Vagina (tissue), 2 donors: ENCODE measurements at regions not wholly inside any gene's neighbourhood (a gene's known extent, or its start where the extent isn't known, plus 50 kb on each side); places are given as distances from the start of the nearest gene placed in this dataset.
"Not testable (repeated sequence)": the region's sequence is repeated elsewhere in the genome, so short reads cannot be mapped to it uniquely, and the experiment has no call there.

Experiments used
- DNase-seq, 2 donors: peaks; one replicate each; pipeline ENCODE4 v3.0.0-alpha.2; 2017; ENCODE audit errors: extremely low spot score in 2 of 2
- H3K27ac ChIP-seq: fragments of 200-600 bp; sonication (generic); one replicate; pipeline ENCODE4 v1.5.1; 2019
- H3K27me3 ChIP-seq: fragments of 200-600 bp; sonication (generic); one replicate; pipeline ENCODE4 v1.5.1; 2019
- H3K36me3 ChIP-seq, 2 donors: fragments of 200-600 bp; sonication (generic); one replicate each; pipeline ENCODE4 v1.5.1; 2017 to 2019
- H3K4me1 ChIP-seq: fragments of 200-600 bp; sonication (generic); one replicate; pipeline ENCODE4 v1.5.1; 2019
- H3K4me3 ChIP-seq, 2 donors: fragments of 200-600 bp; sonication (generic); 1 replicate in 1 of 2; 2 replicates in 1 of 2; pipeline ENCODE4 v1.5.1; 2016 to 2019
- H3K9me3 ChIP-seq: fragments of 200-600 bp; sonication (generic); one replicate; pipeline ENCODE4 v1.5.1; 2019
- POLR2A ChIP-seq, 2 donors: fragments of 450-650 bp; IDR thresholded peaks; one replicate each; pipeline ENCODE4 v1.6.1; 2017; ENCODE audit warnings: antibody characterized with exemption in 2 of 2, mild to moderate bottlenecking in 2 of 2, moderate library complexity in 2 of 2
- POLR2AphosphoS5 ChIP-seq, 2 donors: sonication (generic); formaldehyde crosslinking; IDR thresholded peaks; one replicate each; pipeline ENCODE4 v1.9.0; 2017; ENCODE audit warnings: antibody characterized with exemption in 2 of 2, mild to moderate bottlenecking in 2 of 2, low read depth in 1 of 2; ENCODE audit not compliant: insufficient read depth in 1 of 2
- intact Hi-C: fragments of 100-400 bp; cut with DNase I; formaldehyde crosslinking; loops from one replicate; pipeline ENCODE4 v1.15.1; 2023
- TF ChIP-seq, protein P1 (sequence below), 3 experiments: fragments of 450-650 bp in 2 of 3; fragments of 200-600 bp in 1 of 3; sonication (generic) in 1 of 3; IDR thresholded peaks; one replicate each; pipeline ENCODE4 v1.5.1; 2017 to 2019; ENCODE audit warnings: antibody characterized with exemption in 3 of 3, mild to moderate bottlenecking in 2 of 3, moderate library complexity in 2 of 3

DNA sequence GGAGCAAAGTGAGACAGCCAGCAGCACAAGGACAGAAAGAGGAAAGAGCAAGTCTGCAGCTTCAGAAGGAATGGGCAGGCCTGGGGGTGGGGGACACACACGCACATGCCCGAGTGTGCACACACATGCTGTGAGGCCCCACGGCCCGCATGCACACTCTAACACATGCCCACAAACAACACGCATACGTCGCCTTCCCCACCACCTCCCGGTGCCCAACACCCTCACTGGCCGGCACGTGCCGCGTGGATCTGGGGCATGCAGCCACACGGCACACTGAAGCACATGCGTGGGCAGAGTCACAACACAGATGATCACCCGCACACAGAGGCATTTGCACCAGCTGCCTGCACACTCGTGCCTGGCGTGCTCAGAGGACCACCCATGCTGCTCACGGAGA, 161.5 kb downstream of the GOLGA6L4 start:
- intact Hi-C loops, H3K27me3 ChIP-seq, H3K9me3 ChIP-seq, H3K27ac ChIP-seq, H3K36me3 ChIP-seq, H3K4me1 ChIP-seq, H3K4me3 ChIP-seq: not testable (repeated sequence)
- DNase-seq: peak in 1 of 2 donors; percentile 40

DNA sequence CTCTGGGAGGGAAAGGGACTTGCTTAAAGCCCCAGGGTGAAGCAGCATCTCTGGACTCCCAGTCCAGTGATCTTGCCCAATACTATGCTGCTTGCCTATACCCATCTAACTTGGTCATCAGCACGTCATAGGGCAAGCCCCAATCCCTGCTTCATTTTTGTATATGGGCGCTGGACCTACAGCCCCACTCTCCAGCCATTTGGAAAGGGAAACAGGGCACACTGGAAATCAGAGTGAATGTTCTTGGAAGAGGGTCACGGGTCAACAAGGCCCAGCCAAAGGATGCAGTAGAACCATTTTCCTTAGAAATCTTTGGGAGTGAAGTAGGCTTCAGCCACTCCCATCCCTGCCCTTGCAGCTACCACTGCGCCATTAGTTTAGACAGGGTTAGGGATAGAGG, 162.5 kb downstream of the GOLGA6L4 start:
- H3K9me3 ChIP-seq, H3K4me3 ChIP-seq, H3K36me3 ChIP-seq, H3K4me1 ChIP-seq, H3K27me3 ChIP-seq, H3K27ac ChIP-seq, intact Hi-C loops: not testable (repeated sequence)
- DNase-seq: peak in 1 of 2 donors; percentile 81

DNA sequence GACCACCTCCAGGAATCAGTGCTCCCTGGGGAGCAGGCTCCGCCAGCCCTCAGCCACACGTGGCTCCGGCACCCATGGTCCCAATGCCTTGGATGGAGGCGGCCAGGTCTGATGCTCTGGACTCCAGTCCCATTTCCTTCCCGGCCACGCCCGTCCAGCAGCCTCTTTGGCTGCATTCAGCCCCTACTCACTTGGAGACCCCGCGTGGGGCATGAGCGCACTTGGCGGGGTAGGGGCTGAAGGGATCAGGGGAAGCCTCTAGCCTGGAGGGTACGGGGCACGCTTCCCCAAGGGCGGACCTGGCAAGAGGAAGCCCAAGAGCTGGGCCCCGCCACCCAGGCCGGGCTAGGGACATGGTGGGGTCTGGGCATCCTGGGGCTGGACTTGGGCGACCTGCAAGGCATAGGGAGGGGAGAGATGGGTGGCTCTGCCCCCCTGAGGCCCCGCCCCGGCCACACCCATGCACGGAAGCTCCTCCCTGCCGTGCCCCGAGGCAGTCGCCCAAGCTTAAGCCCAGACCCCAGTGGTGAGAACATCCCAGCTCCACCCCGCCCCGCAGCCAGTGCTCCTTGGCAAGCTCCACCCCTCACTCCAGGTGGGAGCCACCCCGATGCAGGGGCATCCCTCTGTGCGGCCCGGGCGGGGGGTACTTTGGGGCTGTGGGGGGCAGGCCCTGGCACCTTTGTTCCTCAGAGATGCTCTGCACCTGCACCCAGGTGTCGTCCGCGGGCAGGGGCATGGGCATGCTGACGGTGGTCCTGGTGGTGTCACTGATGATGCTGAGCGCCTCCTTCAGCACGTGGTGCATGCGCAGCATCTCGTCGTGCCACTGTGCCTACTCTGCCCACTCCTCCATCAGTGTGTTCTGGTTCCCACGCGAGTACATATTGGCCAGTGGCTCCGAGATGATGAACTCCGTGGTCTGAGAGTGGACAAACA, 163.5 kb downstream of the GOLGA6L4 start:
- H3K36me3 ChIP-seq: no peaks in the 10 kb centered on the region
- H3K9me3 ChIP-seq: no peaks in the 10 kb centered on the region
- intact Hi-C loops: no loop called here
- H3K4me1 ChIP-seq: no peaks in the 10 kb centered on the region
- no peak overlapping the region for H3K27ac ChIP-seq
- peak in 1 of 2 donors; percentile 88 for DNase-seq
- no peaks in the 10 kb centered on the region for H3K27me3 ChIP-seq
- TF ChIP-seq, protein P1, sequence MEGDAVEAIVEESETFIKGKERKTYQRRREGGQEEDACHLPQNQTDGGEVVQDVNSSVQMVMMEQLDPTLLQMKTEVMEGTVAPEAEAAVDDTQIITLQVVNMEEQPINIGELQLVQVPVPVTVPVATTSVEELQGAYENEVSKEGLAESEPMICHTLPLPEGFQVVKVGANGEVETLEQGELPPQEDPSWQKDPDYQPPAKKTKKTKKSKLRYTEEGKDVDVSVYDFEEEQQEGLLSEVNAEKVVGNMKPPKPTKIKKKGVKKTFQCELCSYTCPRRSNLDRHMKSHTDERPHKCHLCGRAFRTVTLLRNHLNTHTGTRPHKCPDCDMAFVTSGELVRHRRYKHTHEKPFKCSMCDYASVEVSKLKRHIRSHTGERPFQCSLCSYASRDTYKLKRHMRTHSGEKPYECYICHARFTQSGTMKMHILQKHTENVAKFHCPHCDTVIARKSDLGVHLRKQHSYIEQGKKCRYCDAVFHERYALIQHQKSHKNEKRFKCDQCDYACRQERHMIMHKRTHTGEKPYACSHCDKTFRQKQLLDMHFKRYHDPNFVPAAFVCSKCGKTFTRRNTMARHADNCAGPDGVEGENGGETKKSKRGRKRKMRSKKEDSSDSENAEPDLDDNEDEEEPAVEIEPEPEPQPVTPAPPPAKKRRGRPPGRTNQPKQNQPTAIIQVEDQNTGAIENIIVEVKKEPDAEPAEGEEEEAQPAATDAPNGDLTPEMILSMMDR (IDR thresholded peaks at IDR 0.05): no peak
- no peak for TF ChIP-seq POLR2A (IDR thresholded peaks at IDR 0.05)
- no peak for TF ChIP-seq POLR2AphosphoS5 (IDR thresholded peaks at IDR 0.05; ENCODE audit: insufficient read depth in 1 of 2, low read depth in 1 of 2)
- no peak overlapping the region for H3K4me3 ChIP-seq

DNA sequence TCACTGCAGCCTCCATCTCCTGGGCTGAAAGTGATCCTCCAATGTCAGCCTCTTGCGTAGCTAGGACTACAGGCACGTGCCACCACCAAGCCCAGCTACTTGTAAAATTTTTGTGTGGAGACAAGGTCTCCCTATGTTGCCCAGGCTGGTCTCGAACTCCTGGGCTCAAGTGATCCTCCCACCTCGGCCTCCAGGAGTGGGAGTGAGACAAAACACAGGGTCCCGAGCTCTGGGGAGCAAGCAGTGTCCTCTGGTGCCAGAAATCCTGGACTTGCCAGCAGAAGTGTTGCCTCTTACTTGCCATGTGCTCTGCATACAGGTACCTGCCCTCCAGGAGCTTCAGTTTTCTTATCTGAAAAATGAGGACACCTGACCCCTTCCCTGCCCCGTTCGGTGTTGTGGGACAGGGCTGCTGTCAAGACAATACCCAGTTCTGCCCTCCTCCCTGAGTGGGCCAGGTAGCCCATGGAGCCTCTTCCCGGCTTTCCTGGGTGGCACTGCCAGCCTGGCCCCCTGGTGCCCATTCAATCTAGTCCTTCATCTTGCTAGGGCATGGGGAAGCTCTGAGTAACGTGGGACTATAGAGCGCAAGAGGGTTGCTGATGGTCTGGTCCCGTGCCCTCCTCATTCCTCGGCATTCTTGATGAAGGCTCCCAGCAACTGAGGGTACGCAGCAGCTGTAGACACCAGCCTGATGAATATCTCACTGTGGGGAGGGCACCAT, 164.6 kb downstream of the GOLGA6L4 start:
- intact Hi-C loops: no loop called here
- no peak overlapping the region for H3K27ac ChIP-seq
- no peaks in the 10 kb centered on the region for H3K4me1 ChIP-seq
- TF ChIP-seq POLR2AphosphoS5 (IDR thresholded peaks at IDR 0.05; ENCODE audit: insufficient read depth in 1 of 2, low read depth in 1 of 2): no peak
- TF ChIP-seq POLR2A (IDR thresholded peaks at IDR 0.05): no peak
- TF ChIP-seq, protein P1 (IDR thresholded peaks at IDR 0.05): no peak
- H3K4me3 ChIP-seq: no peak overlapping the region
- H3K9me3 ChIP-seq: no peaks in the 10 kb centered on the region
- peak in 1 of 2 donors; percentile 81 for DNase-seq
- H3K27me3 ChIP-seq: no peaks in the 10 kb centered on the region
- H3K36me3 ChIP-seq: no peaks in the 10 kb centered on the region

DNA sequence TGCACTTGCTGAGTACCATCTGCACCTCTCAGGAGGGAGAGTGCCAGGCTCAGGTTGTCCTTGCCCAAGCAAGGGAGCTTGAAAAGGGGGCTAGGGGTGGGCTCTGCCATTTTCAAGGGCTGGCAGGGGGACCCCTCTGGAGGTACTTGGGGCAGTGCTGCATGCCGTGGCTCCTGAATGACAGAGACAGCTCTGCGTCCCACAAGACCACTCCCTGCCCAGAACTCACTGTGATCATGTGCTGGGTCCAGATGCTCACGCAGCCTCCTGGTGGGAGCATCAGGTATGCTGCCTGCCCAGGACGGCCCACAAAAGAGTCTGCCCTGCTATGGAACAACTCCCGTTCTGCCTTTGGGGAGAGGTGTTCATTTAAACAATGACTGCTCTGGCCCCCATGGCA, 165.2 kb downstream of the GOLGA6L4 start:
- Histone ChIP-seq H3K27ac (no peak overlapping the region), H3K27me3 (no peaks in the 10 kb centered on the region), H3K4me1 (no peaks in the 10 kb centered on the region), H3K36me3 (no peaks in the 10 kb centered on the region), H3K4me3 (no peak overlapping the region), H3K9me3 (no peaks in the 10 kb centered on the region)
- no peak for DNase-seq
- TF ChIP-seq POLR2AphosphoS5 (IDR thresholded peaks at IDR 0.05; ENCODE audit: insufficient read depth in 1 of 2, low read depth in 1 of 2): no peak
- TF ChIP-seq POLR2A (IDR thresholded peaks at IDR 0.05): no peak
- TF ChIP-seq, protein P1 (IDR thresholded peaks at IDR 0.05): no peak
- intact Hi-C loops: no loop called here

DNA sequence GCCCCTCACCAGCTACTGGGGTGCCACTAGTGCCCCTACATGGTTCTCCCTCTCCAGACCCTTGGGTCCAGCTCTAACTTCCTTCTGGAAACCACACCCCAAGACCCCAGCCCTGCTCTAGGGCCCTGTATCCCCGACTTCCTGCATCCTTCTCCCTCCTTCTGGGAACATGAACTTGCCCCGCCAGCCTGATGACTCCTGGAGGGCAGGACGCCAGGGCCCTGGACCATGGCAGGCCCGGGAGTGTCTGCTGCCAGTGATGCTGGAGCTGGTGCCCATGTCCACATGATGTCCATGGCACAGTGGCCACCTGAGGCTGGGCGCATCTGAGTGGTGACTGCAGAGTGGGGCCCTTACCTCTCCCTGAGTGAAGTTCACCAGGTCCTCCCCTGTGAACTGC, 165.9 kb downstream of the GOLGA6L4 start:
- intact Hi-C loops, H3K36me3 ChIP-seq: not testable (repeated sequence)

DNA sequence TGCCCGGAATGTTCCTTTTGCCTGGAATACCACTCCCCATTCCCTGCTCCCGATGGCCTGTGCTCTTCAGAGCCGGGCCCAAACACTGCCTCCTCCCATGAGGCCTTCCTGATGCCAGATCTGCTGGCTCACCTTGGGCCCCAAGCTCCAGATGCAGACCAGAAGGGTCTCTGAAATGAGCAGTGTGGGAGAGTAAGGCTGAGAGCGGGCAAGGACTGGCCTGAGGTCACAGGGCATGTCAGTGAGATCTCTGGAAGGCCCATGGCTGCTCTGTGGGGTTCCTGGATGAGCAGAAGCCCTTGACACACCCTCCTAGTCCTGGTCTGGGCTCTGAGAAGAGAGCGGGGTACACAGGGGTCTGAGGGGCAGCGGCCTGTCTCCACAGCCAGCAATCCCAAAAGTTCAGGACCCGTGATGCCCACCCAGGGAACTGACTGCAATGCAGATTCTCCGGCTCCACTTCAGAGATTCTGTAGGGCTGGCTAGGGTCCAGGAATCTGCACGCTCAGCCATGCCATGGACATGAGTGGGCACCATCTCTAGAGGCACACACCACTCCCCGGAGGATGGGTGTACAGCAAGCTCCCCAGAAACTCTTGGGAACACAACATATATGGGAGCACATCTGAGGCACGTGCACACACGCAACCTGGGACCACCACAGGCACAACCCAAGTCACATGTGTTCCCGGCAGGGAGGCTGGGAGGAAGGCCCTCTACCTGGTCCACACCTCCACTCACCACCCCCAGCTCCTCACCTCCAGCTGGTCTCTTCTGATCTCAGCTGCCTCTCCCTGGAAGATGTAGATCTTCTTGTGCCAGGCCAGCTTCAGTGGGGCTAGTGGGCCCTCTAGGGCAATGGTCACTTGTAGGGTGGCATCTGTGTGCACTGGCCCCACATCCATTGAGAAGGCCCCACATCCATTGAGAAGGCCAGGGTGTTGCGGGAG, 166.6 kb downstream of the GOLGA6L4 start:
- H3K27me3 ChIP-seq, H3K4me1 ChIP-seq, H3K36me3 ChIP-seq, intact Hi-C loops, H3K27ac ChIP-seq, H3K9me3 ChIP-seq, H3K4me3 ChIP-seq: not testable (repeated sequence)
- peak; percentile 52 to 79 for DNase-seq

More for the DNA sequence above, 165.9 kb downstream of the GOLGA6L4 start:
- H3K4me3 ChIP-seq, H3K27me3 ChIP-seq, H3K27ac ChIP-seq, H3K9me3 ChIP-seq, H3K4me1 ChIP-seq: not testable (repeated sequence)
- DNase-seq: peak in 1 of 2 donors; percentile 37
